ENCODE measurements at regions not wholly inside any gene's neighbourhood (a gene's known extent, or its start where the extent isn't known, plus 50 kb on each side); places are given as distances from the start of the nearest gene placed in this dataset.

DNA sequence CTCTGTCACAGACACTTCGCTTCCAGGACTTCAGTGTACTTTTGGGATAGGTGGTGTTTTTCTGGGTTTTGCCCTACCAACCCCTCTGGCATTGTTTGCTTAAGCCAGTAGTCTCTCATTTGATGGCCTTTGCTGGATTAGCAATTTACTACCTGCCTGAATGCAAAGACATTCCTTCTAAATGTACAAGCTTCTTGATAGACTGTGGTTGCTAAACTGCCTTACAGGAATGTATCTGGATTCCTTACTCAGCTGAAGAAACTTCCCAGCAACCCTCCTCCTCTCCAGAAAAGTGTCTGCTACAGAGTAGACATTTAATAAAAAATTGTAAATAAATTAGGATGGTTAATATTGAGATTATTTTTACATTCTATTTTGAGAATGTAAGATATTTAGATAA is 1916.7 kb downstream of the EFNA5 start:
- DNase-seq: no peak

DNA sequence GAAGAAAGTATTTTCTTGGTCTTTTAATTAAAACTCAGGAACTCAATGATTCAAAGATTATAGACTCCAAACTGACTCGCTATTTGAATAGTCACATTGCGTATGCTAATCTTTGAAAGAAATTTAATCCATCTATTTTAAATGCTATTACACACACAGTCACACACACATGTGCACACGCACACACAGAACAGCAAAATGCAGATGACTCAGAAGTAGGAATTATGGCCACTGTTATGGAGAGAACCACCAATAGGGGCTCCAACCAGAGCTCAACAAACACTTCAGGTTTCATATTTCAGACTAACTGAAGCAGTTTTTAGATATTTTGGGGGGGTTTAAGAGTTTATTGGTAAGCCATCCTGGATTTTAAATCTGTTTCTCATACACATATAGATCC is 1917.9 kb downstream of the EFNA5 start:
- no peak for DNase-seq

DNA sequence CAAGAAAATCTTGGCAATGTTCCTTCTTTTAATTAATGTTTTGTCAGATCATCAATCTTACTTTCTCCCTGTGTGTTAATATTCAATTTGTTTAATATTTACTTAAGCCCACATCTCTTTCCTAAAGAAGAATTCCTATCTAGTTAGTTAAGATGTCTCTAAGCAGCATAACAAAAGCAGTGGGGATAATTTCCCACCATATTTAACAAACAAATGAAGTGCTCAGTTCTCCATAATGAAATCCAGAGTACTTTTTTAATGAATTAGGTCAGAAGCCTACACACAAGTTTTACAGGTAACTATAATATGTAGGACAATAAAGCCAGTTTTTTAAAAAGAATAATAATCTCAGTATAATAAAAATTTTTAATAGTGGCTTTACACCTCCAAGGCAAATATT is 1918.8 kb downstream of the EFNA5 start:
- DNase-seq: no peak

DNA sequence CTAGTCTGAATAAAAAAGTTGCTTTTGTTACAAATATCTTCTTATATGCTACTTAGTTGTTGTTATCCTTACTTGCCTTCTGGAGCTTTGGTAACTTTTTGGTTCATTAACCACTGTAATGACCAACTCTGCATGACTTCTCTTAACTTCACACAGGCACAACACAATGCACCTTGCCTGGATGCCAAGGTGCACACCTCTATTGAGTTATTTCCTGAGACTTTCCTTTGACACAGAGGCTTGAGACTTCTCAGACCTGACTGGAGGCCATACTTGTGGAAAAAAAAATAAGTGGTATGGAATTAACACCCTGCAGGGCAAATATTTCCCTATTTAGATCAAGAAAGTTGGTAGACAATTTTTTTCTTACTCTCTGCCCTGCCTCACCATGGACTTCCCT is 1925.6 kb downstream of the EFNA5 start:
- DNase-seq: no peak

DNA sequence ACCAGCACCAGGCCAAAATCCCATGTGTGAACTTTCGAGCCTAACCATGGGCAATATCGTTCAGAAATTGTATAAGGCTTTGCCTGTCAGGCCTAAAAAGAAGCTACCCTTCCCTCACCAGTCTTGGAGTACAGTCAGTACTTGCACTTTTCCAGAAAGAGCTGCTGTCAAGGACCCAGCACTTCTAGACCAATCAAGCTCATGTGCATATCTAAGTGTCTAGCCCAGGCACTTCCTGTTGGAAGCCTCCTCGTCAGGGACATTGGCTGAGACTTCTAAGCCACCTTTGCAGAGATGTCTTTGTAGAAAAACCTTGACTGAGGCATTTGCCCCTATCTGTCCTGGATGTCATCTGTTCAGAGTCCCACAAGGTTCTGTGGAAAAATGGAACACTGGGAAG is 1930.5 kb downstream of the EFNA5 start:
- peak; percentile 4 for DNase-seq

DNA sequence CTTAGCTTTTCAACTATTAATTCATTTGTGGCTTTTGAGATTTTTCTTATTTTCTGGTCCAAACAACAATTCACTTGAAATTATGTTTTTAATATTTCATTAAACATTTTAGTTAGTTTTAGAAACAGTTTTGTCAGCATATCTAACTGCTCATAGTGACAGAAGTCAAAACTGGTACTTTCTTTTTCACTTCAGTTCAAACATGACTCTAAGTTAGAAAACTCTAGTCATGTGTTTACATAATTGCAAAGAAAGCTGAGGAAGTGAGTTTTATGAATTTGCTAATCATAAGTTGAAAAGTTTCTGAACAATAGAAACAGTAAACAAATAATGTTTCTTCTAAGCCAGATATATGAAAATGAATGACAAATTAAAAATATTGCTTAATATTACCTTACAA is 1931.0 kb downstream of the EFNA5 start:
- no peak for DNase-seq

DNA sequence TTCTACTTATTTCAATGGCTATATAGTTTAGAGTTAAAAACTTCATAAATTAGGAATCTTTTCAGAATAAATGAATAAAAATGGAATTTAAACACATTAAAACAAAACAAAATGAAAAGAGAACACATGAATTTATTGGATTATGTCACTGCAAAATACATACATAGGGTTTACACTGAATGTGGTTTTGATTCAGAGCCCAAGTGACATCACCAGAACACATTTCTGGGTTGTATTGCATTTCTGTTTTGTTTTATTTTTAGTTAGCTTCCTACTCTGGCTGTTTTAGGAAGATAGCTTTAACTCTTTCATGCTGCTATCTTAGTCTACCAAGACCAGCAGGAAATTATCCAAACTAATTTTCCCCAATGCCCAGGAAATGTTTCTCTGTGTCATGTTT is 1935.0 kb downstream of the EFNA5 start:
- DNase-seq: no peak

DNA sequence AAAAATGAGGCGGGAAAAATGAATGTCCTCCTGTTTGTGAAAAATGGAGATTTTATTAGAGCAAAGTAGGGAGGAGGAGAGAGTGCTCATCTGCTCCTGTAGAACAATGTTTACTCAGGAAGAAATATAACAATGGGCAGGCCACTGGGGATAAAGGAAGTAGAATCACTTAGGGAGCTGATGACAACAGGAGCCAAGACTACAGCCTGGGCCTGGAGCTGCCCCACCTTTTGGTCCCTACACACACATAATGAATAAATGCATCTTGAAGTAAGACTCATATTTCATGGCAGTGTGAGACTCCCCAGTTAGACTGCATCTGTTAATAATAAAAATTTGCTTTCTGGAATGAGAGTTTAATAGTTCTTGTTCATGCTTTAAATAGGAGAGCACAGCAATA is 1939.8 kb downstream of the EFNA5 start:
- DNase-seq: no peak

DNA sequence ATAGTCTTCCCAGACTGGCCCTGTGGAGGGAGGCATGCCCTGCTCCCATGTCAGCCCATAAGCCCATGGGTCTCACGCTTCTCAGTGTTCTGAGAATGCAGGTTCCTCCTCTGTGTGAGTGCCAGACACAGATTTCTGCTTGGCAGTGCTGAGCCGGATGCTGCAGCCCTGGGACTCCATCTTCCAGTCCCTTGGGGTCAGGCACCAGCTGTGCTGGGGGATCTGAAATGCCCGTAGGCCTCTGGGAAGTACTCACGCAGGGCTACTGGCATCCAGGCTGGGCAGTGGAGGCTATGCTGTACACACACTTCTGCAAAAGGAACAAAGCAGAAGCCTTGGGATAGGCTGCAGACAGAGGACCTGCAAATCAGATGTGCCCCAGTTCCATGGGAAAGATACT is 1944.6 kb downstream of the EFNA5 start:
- no peak for DNase-seq

DNA sequence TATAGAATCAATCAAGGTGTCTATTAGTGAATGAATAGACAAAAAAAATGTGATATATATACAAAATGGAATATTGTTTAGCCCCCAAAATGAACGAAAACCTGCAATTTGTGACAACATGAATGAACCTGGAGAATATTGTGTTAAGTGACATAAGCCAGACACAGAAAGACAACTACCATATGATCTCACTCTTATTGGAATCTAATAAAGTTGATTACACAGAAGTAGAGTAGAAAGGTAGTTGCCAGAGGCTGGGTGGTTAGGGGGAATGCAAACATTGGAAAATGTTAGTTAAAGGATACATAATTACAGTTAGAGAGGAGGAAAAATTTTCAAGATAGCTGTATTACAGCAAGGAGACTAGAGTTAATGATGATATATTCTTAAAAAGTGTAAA is 1962.3 kb downstream of the EFNA5 start:
- DNase-seq: no peak

DNA sequence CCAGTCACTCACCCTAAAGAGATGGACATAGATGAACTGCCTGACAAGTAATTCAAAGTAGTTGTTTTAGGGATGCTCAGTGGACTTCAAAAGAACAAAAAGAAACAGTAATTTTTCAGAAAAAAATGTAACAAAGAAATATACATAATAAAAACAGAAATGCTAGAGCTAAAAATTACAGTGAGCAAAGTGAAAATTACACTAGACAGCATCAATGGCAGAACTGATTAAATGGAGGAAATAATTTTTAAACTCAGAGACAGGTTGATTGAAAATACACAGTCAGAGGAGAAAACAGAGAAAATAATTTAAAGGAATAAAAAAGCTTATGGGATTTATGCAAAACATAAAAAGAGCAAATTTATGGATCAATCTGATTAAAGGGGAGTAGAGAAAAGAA is 1968.4 kb downstream of the EFNA5 start:
- no peak for DNase-seq

DNA sequence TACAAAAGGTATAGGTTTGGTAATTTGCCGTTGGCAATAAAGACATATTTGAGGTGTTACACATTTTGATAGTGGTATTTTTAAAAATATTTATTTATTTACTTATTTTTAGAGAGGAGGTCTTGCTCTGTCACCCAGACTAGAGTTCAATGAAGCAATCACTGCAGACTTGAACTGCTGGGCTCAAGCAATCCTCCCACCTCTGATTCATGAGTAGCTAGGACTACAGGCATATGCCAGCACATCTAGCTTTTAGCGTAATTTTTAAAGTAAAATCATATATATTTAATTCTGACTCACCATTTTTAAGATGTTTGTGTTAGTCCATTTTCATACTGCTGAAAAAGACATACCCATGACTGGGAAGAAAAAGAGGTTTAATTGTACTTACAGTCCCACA is 1974.3 kb downstream of the EFNA5 start:
- DNase-seq: no peak

DNA sequence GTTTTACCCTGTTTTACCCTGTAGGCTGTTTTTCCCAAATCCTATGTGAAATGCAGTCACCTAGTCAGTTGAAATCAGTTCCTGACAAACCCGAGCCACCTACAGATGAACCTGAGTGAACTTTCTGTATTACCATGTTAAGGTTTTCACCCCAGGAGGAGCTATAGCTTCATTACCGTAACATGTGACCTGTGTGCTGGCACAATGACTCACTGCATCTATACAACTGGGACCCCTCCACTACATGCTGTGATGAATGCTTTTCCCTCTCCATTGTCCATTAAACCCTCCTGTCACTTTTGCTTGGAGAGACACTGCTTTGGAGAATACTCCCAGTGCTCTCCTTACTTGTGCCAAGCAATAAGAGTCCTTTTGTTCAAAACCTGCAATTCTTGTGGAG is 1974.8 kb downstream of the EFNA5 start:
- DNase-seq: no peak

DNA sequence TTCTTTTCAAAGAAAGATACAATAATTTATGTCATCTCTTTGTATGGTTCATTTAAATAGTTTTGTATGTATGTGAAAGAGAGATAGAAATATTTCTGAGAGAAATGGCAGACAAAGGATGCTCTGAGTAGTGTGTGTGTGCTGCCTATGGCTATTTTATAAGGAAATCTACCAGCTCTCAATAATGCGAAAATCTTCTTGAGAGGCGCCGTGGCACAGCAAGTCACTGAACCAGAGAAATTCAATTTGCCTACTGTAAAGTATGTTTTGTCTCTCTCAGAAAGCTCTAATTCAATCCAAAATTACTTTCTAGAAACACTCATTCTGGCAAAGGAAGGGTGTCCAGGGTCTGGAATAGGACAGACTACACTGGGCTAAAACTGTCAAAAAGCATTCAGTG is 1981.1 kb downstream of the EFNA5 start:
- DNase-seq: no peak

DNA sequence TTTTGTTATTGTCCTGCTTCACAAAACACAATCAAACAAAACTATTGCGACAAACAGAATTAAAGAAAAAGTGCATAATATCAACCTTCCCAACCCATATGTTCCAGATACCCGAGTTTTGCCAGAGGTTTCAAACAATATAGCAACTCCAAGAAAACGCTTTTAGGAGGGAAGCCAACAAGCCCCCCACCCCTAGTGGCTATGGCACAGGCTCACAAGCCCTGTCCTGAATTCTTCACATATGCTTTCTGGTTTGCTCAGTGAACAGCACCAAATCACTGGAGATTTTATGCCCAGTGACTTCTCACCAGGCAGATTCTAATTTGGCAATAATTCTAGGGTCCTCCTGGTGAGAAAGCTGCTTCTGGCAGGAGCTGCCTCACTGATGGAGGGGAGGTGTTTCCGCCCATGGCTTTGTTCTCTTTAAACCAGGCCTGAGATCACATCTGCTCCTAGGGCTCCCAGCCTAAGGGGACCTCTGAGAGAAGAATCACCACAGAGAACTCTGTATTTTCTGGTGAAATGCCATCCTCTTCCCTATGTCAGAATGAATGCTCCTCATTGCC is 1982.4 kb downstream of the EFNA5 start:
- no peak for DNase-seq

DNA sequence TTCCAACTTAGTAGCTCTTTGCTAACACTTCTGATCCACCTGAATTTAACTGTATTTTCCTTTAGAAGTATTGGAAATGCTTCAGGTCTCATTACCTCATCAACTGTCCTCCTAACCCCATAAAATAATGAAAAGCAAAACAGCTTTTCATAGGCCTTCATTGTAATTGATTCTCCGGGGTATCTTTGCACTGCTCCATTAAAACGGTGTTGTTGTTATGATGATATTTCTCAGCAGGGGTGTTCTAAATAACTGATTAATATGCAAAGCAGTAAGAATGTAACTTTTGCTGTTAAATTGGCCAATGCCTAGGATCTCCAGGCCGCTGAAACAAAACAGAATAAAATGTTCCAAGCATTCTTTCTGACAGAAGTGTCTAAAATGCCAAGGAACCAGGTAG is 1983.2 kb downstream of the EFNA5 start:
- DNase-seq: no peak

DNA sequence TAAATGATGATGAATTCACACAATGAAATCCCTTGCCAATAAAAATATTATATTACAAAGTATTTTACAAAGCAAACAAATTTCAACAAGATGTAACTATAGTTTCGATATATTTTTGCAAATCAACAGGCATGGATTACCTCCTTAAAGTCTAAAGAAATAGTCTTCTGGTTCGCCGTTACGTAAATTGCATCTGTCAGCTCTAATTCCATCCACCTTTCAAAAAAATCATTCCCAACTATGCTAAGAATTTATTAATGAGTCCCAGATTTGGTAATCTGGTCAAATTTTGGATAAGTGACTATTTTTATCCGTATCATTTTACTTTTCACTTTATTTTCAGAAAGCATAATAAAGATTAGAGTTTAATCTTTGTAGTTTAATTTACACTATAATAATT is 1984.9 kb downstream of the EFNA5 start:
- no peak for DNase-seq

DNA sequence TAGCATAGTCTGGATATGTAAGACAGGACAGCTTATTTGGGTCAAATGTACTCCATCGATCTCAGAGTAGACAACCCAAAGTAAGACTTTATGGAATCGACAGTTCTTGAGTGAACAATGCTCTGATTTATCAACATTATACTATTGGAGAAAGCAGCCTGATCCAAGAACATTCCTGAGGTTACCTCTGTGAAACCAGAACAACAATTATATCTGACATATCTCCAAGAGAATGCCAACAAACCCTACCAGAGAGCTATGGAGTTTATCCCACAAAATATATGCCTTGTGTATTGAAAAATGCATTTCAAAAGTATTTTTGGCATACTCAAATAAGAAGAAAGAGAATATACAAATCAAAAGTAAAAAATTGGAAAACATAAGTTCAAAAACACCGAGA is 1985.9 kb downstream of the EFNA5 start:
- DNase-seq: no peak

DNA sequence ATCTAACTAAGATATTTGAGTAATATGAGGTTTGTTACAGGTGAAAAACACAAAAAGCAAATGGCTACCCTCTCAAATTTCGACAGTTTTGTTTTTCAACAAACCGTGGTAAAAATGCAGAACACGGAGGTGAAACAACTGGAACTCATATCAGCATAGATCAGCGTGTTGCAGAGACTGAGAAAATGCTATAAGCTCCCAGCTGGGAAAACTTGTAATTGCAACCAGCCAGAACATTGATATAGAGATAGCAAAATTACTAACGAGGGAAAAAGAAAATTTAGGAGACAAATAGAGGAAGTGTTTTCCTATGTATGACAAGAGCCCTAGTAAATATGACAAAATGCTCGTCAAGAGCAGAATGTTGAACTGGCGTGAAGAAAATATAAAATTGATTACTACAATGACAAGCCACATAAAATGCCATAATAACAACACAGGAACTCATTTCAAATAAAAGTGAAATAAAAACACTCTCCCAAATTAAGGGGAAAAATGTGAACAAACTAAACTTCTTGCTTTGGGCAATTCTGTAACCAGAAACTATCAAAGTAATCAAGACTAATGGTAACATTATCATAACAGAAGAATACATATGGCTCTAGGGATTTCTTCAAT is 1989.8 kb downstream of the EFNA5 start:
- DNase-seq: no peak

DNA sequence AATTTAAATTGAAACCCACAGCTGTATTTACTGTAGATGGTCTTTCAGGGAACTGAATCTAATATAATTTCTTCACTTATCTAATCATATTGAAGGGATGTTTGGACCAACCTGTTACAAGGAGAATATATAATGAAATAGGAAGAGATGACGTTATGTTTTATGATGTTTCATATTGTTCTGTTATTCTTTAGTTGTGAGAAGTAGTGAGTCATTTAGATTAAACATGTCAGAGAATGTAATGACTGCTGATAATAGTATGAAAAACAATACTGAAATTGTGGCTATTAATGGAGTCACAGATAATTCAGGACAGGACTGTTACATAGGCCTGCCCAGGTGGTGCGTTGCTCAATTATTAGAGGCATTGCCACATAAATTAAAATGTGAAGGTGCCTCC is 1993.4 kb downstream of the EFNA5 start:
- no peak for DNase-seq

DNA sequence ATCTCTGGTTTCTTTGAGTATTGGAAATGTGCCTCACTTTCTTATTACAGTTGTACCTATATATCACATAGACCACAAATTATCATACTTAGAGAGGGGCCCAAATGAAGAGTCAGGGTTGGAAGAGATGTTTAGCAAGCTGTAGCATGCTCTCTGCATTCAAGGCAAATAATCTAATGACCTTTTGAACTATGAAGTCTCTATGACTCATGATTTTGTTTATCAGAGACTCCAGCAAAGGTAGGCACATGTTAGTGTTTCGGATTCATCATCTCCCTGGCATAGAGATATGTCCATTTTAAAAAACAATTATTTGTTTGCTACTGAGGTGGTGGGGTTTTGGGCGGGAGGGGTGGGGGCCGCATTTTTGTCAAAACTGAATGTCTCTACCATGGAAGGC is 2000.1 kb downstream of the EFNA5 start:
- no peak for DNase-seq

DNA sequence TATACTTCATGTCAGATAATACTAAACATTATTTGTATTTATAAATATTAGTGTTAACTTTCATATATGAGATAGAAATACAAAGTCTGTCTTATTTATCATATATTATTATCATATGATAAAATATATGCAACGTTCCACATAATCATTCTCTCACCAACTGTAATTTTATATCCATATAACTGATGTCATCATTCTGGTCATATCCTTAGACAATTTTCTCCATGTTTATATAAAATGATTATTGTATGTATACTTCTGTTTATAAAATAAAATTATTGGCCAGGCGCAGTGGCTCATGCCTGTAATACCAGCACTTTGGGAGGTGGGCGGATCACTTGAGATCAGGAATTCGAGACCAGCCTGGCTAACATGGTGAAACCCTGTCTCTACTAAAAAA is 2007.1 kb downstream of the EFNA5 start:
- no peak for DNase-seq

DNA sequence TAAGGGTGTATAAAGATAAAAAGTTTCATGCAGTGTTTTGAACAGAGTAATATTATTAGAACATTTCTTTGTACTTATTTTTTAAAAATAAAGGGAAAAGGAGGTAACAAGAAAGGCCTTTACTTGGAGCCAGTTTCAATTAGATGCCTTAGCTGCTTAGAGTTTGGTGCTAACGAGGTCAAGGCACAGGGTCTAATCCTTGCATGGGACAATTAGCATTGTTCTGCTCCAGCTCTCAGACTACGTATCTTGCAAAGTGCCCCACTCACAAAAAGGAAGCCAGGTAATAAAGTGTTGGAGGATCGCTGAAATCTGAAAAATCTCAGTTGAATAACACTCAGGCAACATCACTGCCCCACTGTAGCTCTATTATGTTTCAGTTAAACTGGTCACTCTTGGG is 2011.3 kb downstream of the EFNA5 start:
- DNase-seq: no peak

DNA sequence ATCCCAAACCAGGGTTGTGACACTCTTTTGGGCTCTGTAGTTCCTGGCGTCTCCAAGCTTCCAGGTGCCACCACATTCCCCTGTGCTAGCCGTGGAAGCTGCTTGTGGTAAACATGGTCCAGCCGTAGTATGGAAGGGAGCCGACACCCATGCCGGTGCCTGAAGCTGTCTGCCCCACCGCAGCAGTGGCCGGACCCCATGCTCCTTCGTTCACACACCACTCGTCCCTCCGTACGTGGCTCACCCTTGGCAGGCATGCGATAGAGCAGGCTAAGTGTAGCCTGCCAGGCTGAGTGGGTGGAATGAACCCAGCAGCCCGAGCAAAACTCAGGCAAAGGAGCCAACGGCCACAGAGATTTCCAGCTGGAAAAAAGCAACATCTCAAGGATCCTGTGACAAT is 2030.4 kb downstream of the EFNA5 start:
- DNase-seq: no peak

DNA sequence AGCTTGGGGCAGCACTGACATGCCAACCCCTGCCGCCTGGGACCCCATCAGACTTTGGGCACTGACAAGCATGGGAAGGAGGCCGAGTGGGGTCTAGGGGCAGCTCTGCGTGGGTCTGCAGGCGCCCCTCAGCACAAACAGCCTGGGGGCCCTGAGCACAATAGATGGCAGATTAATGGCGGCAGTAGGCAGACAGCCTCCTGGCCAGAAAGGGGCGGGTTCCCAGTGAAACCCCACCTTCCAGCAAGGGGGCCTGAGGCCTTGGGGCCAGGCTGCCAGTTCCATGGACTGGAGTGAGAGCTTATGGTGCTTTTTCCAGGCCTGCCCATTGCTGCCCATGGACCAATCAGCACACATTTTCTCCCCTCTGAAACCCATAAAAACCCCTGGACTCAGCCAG is 2031.2 kb downstream of the EFNA5 start:
- DNase-seq: no peak

DNA sequence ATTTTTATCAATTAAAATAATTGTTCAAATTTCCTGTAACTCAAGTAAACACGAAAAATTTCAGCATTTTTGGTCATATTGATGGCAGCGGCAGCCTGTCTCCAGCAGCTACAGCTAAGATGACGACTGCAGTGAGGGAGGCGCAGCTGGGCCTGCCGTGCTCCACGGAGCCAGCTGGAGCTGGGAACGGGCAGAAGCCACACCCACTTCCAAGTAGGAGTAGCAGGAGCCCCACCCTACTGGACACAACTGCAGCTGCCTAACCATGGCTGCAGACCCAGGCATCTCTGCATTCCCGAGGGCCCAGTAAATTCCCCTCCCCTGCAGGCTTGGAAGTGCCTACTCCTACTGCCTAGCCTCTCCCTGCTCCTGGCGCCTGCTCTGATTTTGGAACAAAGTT is 2031.7 kb downstream of the EFNA5 start:
- DNase-seq: no peak

Data from RPMI8226 (cell line).